ENCODE measurements at regions not wholly inside any gene's neighbourhood (a gene's known extent, or its start where the extent isn't known, plus 50 kb on each side); places are given as distances from the start of the nearest gene placed in this dataset.
"Not testable (repeated sequence)": the region's sequence is repeated elsewhere in the genome, so short reads cannot be mapped to it uniquely, and the experiment has no call there.

DNA sequence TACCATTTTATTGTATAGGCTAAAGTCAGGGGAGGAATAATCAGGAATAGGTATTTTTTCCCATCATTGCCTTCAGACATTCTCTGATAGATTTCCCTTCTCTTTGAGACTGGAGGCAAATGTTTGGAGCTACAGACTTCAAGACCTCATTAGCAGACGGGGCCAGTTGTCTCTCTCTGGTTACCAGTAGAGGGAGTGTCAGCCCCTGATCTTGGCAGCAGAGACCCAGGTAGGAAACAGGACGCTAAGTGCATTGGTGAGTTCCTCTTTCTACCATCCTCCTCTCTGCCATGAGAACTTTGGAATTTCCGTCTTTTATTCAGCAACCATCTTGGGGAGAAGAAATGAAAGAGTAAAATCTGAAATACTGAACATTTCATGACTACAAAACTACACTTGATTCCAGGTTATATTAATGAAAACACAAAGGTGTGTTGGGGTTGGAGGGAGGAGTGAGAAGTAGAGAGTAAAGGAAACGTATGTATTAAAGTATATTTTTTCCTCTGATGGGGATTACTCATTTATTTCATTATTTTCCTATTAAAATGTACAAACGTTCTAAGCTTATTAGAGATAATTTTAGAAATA is 186.2 kb upstream of the GCFC2 start:
- no peak for DNase-seq (ENCODE audit: low read depth in 2 of 2)

GRCh38 chr2:75894170-75894569 is 183.5 kb upstream of the GCFC2 start:
- DNase-seq (ENCODE audit: low read depth in 2 of 2), result no peak

DNA sequence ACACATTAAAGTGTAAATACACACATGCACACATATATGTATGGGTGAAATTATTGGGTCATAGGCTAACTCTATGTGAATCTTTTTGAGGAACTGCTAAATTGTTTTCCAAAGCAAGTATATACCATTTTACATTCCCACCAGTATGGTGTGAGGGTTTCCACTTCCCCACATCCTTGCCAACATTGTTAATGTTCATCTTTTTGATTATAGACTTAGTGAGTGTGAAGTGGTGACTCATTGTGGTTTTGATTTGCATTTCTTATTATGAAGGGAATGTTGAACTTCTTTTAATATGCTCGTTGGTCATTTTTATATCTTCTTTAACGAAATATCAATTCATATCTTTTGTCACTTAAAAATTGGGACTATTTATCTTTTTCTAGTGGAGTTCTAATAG is 181.8 kb upstream of the GCFC2 start:
- no peak for DNase-seq (ENCODE audit: low read depth in 2 of 2)

- DNase-seq (ENCODE audit: low read depth in 2 of 2), result no peak
These were observed 171.8 kb upstream of the GCFC2 start for GRCh38 chr2:75882530-75882929.

DNA sequence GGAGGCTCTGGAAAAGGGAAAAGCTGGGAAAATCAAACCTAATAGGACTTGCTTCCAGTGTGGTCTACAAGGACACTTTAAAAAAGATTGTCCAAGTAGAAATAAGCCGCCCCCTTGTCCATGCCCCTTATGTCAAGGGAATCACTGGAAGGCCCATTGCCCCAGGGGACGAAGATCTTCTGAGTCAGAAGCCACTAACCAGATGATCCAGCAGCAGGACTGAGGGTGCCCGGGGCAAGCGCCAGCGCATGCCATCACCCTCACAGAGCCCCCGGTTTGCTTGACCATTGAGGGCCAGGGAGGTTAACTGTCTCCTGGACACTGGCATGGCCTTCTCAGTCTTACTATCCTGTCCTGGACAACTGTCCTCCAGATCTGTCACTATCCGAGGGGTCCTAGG is 164.9 kb upstream of the GCFC2 start:
- DNase-seq (ENCODE audit: low read depth in 2 of 2), result not testable (repeated sequence)

DNA sequence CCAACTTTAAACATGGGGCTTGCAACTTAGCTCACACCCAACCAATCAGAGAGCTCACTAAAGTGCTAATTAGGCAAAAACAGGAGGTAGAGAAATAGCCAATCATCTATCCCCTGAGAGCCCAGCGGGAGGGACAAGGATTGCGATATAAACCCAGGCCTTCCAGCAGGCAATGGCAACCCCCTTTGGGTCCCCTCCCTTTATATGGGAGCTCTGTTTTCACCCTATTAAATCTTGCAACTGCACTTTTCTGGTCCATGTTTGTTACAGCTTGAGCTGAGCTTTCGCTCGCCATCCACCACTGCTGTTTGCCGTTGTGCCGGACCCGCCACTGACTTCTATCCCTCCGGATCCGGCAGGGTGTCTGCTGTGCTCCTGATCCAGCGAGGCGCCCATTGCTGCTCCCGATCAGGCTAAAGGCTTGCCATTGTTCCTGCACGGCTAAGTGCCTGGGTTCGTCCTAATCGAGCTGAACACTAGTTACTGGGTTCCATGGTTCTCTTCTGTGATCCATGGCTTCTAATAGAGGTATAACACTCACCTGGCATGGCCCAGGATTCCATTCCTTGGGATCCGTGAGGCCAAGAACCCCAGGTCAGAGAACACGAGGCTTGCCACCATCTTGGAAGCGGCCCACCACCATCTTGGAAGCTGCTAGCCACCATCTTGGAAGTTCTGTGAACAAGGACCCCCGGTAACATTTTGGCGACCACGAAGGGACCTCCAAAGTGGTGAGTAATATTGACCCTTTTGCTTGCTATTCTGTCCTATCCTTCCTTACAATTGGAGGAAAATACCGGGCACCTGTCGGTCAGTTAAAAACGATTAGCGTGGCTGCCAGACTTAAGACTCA is 161.3 kb upstream of the GCFC2 start:
- DNase-seq (ENCODE audit: low read depth in 2 of 2), result not testable (repeated sequence)

DNA sequence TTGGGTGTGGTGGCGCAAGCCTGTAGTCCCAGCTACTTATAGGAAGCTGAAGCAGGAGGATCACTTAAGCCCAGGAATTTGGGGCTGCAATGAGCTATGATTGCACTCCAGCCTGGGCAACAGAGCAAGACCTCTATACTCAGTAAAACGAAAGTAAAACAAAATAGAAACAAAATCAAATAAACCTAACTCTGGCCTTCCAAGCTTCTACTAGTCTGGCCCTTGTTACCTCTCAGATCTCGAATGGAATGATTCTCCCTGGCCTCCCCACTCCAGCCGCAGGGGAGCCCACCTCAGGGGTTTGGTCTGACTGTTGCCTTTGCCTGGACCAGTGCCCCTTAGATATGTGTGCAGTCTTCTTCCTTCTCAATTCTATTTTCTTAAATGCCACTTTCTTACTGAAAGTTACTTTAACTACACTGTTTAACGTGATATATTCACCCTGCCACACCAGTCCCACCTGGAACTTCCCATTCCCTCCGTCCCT is 160.0 kb upstream of the GCFC2 start:
- DNase-seq (ENCODE audit: low read depth in 2 of 2), result no peak

DNA sequence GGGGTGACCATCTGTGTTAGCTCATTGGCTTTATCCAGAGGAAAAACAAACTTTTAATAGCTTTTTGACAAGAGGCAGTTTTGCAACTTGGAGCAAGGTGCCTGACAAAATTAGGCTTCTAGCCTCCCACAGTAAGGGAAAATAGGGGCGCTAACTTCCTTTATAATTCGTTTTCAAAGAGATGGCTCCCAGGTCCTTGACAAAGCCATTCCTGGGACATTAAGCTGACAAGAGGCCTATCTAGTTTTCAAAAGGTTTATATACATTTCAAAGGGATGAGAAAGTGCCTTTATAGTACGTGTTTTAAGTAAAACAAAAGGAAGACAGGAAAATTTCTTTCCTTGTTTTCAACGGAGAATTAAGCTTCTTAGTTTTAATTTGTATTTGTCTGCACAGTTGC is 159.4 kb upstream of the GCFC2 start:
- no peak for DNase-seq (ENCODE audit: low read depth in 2 of 2)

- no peak for DNase-seq (ENCODE audit: low read depth in 2 of 2)
These were observed 155.0 kb upstream of the GCFC2 start for GRCh38 chr2:75865702-75866101.

- DNase-seq (ENCODE audit: low read depth in 2 of 2), result no peak
These were observed 154.4 kb upstream of the GCFC2 start for GRCh38 chr2:75865083-75865482.

- no peak for DNase-seq (ENCODE audit: low read depth in 2 of 2)
These were observed 151.8 kb upstream of the GCFC2 start for GRCh38 chr2:75862547-75862946.

GRCh38 chr2:75853436-75853835 is 142.7 kb upstream of the GCFC2 start:
- DNase-seq (ENCODE audit: low read depth in 2 of 2), result no peak

- DNase-seq (ENCODE audit: low read depth in 2 of 2), result no peak
These were observed 141.9 kb upstream of the GCFC2 start for GRCh38 chr2:75852639-75853038.

DNA sequence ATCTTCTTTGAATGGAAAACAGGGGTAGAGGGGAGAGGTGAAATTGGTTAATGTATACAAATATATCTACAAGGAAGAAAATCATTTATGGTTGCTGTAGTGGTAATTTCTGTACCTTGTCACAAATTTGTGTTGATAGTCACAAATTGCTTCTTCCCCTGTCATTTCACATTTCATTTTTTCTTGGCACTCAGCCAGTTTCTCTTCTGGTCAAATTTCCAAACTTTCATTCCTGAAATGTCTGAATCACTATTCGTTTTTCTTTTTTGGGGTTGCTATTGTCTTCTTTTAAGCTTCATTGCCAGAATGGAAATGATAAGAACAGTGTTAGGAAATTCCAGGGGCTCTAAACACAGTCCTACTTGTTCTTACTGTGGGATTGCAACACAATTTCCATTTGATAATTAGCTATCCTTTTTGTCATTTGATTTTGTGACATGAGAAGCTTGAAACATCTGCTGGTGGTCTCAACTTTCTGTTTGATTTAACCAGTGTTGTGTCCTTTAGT is 136.0 kb upstream of the GCFC2 start:
- DNase-seq (ENCODE audit: low read depth in 2 of 2), result no peak

DNA sequence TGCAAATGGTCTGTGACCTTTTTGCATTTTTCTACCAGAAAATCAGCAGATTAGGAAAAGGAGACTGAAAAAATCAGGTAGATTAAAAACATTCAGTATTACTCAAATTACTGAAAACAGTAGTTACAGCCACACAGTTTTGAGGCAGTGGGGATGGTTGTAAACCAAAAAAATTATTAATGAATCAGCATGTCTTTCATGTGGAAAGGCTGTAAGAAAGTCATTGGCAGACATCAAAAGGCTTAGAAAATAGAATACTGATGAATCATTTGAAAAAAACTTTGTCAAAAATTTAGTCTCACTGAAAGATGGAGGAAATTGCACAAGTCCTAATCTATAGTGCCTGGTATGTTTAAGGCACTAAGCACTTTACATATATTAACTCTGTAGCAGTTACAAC is 133.9 kb upstream of the GCFC2 start:
- no peak for DNase-seq (ENCODE audit: low read depth in 2 of 2)

GRCh38 chr2:75834588-75834987 is 123.9 kb upstream of the GCFC2 start:
- DNase-seq (ENCODE audit: low read depth in 2 of 2), result not testable (repeated sequence)

- no peak for DNase-seq (ENCODE audit: low read depth in 2 of 2)
These were observed 122.7 kb upstream of the GCFC2 start for GRCh38 chr2:75833386-75833785.

GRCh38 chr2:75828826-75829225 is 118.1 kb upstream of the GCFC2 start:
- no peak for DNase-seq (ENCODE audit: low read depth in 2 of 2)

GRCh38 chr2:75823515-75823914 is 112.8 kb upstream of the GCFC2 start:
- DNase-seq (ENCODE audit: low read depth in 2 of 2), result not testable (repeated sequence)

DNA sequence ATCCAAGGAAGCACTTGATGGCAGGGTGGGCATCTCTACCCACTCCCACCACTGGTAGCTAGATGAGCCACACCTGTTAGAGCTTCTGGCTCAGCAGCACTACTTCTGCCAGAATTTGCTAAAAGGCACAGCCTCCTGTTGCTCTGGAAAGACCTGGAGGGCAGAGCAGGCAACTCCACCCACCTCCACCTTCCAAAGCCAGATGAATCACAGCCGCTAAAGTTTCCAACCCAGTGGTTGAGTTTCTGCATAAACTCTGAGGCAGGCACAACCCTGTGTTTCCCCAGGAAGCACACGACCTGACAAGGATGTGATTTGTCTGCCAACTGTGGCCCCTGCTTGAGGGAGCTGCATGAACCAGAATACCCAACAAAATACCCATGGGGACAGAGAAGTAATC is 111.6 kb upstream of the GCFC2 start:
- DNase-seq (ENCODE audit: low read depth in 2 of 2), result no peak

GRCh38 chr2:75820693-75821092 is 110.0 kb upstream of the GCFC2 start:
- no peak for DNase-seq (ENCODE audit: low read depth in 2 of 2)

GRCh38 chr2:75810611-75811330 is 100.1 kb upstream of the GCFC2 start:
- DNase-seq (ENCODE audit: low read depth in 2 of 2), result no peak
